ENCODE measurements at regions not wholly inside any gene's neighbourhood (a gene's known extent, or its start where the extent isn't known, plus 50 kb on each side); places are given as distances from the start of the nearest gene placed in this dataset.

- Histone ChIP-seq H3K4me1 (ENCODE audit: insufficient read depth, low read length) (no peaks in the 10 kb centered on the region), H3K4me3 (ENCODE audit: insufficient read depth, low read depth, low read length) (no peak overlapping the region), H2AFZ (ENCODE audit: low read depth, low read length) (no peak overlapping the region), H3K9ac (ENCODE audit: low read length) (no peak overlapping the region), H3K36me3 (ENCODE audit: insufficient read depth, low read length) (no peaks in the 10 kb centered on the region), H3K79me2 (ENCODE audit: insufficient read depth, low read length) (no peaks in the 10 kb centered on the region), H3K4me2 (ENCODE audit: low read length) (no peak overlapping the region), H4K20me1 (ENCODE audit: insufficient read depth, low read length) (no peaks in the 10 kb centered on the region), H3K27me3 (ENCODE audit: insufficient read depth, low read length) (no peaks in the 10 kb centered on the region), H3K9me3 (ENCODE audit: insufficient read depth, low read depth, low read length) (no peaks in the 10 kb centered on the region), H3K27ac (ENCODE audit: low read depth, low read length) (no peak overlapping the region)
- DNase-seq (ENCODE audit: low read depth) (no peak), FAIRE-seq (no peak)
- no peak for TF ChIP-seq EZH2 (IDR thresholded peaks at IDR 0.05; ENCODE audit: insufficient read depth, low read length)
- TF ChIP-seq, protein P1, sequence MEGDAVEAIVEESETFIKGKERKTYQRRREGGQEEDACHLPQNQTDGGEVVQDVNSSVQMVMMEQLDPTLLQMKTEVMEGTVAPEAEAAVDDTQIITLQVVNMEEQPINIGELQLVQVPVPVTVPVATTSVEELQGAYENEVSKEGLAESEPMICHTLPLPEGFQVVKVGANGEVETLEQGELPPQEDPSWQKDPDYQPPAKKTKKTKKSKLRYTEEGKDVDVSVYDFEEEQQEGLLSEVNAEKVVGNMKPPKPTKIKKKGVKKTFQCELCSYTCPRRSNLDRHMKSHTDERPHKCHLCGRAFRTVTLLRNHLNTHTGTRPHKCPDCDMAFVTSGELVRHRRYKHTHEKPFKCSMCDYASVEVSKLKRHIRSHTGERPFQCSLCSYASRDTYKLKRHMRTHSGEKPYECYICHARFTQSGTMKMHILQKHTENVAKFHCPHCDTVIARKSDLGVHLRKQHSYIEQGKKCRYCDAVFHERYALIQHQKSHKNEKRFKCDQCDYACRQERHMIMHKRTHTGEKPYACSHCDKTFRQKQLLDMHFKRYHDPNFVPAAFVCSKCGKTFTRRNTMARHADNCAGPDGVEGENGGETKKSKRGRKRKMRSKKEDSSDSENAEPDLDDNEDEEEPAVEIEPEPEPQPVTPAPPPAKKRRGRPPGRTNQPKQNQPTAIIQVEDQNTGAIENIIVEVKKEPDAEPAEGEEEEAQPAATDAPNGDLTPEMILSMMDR (IDR thresholded peaks at IDR 0.05; ENCODE audit: insufficient read depth, low read depth, low read length), result no peak
- Mint-ChIP-seq H3K36me3 (ENCODE audit: low read depth, unreplicated experiment) (no peaks in the 10 kb centered on the region), H3K9me3 (ENCODE audit: unreplicated experiment) (peaks cover 2% of the 10 kb centered on the region), H3K4me1 (ENCODE audit: low read depth, unreplicated experiment) (no peaks in the 10 kb centered on the region), H3K4me3 (ENCODE audit: unreplicated experiment) (no peak overlapping the region), H3K27ac (ENCODE audit: unreplicated experiment) (no peak overlapping the region), H3K27me3 (ENCODE audit: low read depth, unreplicated experiment) (peaks cover 2% of the 10 kb centered on the region)
These were observed 80.2 kb upstream of the COX10 start for GRCh38 chr17:13989138-13989537.

- H3K9ac ChIP-seq (ENCODE audit: low read length), result no peak overlapping the region
- no peak overlapping the region for H2AFZ ChIP-seq (ENCODE audit: low read depth, low read length)
- peaks cover 4% of the 10 kb centered on the region for H3K4me1 Mint-ChIP-seq (ENCODE audit: low read depth, unreplicated experiment)
- no peaks in the 10 kb centered on the region for H3K36me3 ChIP-seq (ENCODE audit: insufficient read depth, low read length)
- H3K27me3 ChIP-seq (ENCODE audit: insufficient read depth, low read length), result peaks cover 4% of the 10 kb centered on the region
- DNase-seq (ENCODE audit: low read depth) (no peak), FAIRE-seq (no peak)
- H3K27ac Mint-ChIP-seq (ENCODE audit: unreplicated experiment), result no peak overlapping the region
- H3K79me2 ChIP-seq (ENCODE audit: insufficient read depth, low read length), result no peaks in the 10 kb centered on the region
- TF ChIP-seq, protein P1 (IDR thresholded peaks at IDR 0.05; ENCODE audit: insufficient read depth, low read depth, low read length), result no peak
- TF ChIP-seq EZH2 (IDR thresholded peaks at IDR 0.05; ENCODE audit: insufficient read depth, low read length), result no peak
- peaks cover 2% of the 10 kb centered on the region for H3K27me3 Mint-ChIP-seq (ENCODE audit: low read depth, unreplicated experiment)
- no peaks in the 10 kb centered on the region for H3K9me3 Mint-ChIP-seq (ENCODE audit: unreplicated experiment)
- H3K4me2 ChIP-seq (ENCODE audit: low read length), result no peak overlapping the region
- H3K4me3 Mint-ChIP-seq (ENCODE audit: unreplicated experiment), result no peak overlapping the region
- no peaks in the 10 kb centered on the region for H4K20me1 ChIP-seq (ENCODE audit: insufficient read depth, low read length)
- H3K36me3 Mint-ChIP-seq (ENCODE audit: low read depth, unreplicated experiment), result no peaks in the 10 kb centered on the region
- no peak overlapping the region for H3K4me3 ChIP-seq (ENCODE audit: insufficient read depth, low read depth, low read length)
- no peaks in the 10 kb centered on the region for H3K9me3 ChIP-seq (ENCODE audit: insufficient read depth, low read depth, low read length)
- no peaks in the 10 kb centered on the region for H3K4me1 ChIP-seq (ENCODE audit: insufficient read depth, low read length)
- no peak overlapping the region for H3K27ac ChIP-seq (ENCODE audit: low read depth, low read length)
These were observed 76.2 kb upstream of the COX10 start for GRCh38 chr17:13993106-13993505.

DNA sequence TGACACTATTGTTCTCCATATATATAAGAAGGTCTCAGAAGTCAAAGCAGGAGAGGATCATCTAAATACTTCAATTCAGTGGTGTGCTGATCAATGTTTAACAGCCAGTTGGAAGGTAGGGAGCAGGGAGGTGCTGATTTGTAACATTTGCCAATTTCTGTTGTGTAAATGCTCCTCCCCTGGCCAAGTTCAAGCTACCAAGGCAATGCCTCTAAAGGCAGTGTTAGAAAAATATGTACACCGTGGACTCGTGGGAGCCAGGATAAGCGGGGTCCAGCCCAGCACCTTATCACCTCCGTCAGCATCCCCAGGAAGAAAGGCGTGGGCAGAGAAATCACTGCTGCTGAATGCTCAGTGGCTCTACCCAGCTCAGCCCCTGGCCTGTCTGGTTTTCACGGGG lies 75.3 kb upstream of the COX10 start:
- Histone ChIP-seq H3K4me2 (ENCODE audit: low read length) (no peak overlapping the region), H2AFZ (ENCODE audit: low read depth, low read length) (no peak overlapping the region), H3K9me3 (ENCODE audit: insufficient read depth, low read depth, low read length) (no peaks in the 10 kb centered on the region), H3K27ac (ENCODE audit: low read depth, low read length) (no peak overlapping the region), H4K20me1 (ENCODE audit: insufficient read depth, low read length) (no peaks in the 10 kb centered on the region), H3K36me3 (ENCODE audit: insufficient read depth, low read length) (no peaks in the 10 kb centered on the region), H3K27me3 (ENCODE audit: insufficient read depth, low read length) (peaks cover 4% of the 10 kb centered on the region), H3K4me3 (ENCODE audit: insufficient read depth, low read depth, low read length) (no peak overlapping the region), H3K4me1 (ENCODE audit: insufficient read depth, low read length) (no peaks in the 10 kb centered on the region), H3K9ac (ENCODE audit: low read length) (no peak overlapping the region), H3K79me2 (ENCODE audit: insufficient read depth, low read length) (no peaks in the 10 kb centered on the region)
- H3K4me3 Mint-ChIP-seq (ENCODE audit: unreplicated experiment), result no peak overlapping the region
- no peaks in the 10 kb centered on the region for H3K9me3 Mint-ChIP-seq (ENCODE audit: unreplicated experiment)
- FAIRE-seq (no peak), DNase-seq (ENCODE audit: low read depth) (no peak)
- no peak overlapping the region for H3K27ac Mint-ChIP-seq (ENCODE audit: unreplicated experiment)
- H3K4me1 Mint-ChIP-seq (ENCODE audit: low read depth, unreplicated experiment), result peaks cover 4% of the 10 kb centered on the region
- H3K27me3 Mint-ChIP-seq (ENCODE audit: low read depth, unreplicated experiment), result peaks cover 2% of the 10 kb centered on the region
- TF ChIP-seq EZH2 (IDR thresholded peaks at IDR 0.05; ENCODE audit: insufficient read depth, low read length), result no peak
- TF ChIP-seq, protein P1 (IDR thresholded peaks at IDR 0.05; ENCODE audit: insufficient read depth, low read depth, low read length), result no peak
- H3K36me3 Mint-ChIP-seq (ENCODE audit: low read depth, unreplicated experiment), result no peaks in the 10 kb centered on the region
